22Rv1 (cell line): ENCODE measurements at regions not wholly inside any gene's neighbourhood (a gene's known extent, or its start where the extent isn't known, plus 50 kb on each side); places are given as distances from the start of the nearest gene placed in this dataset.
"Not testable (repeated sequence)": the region's sequence is repeated elsewhere in the genome, so short reads cannot be mapped to it uniquely, and the experiment has no call there.

ENCODE experiments used
- CTCF ChIP-seq: fragments of 450-650 bp; IDR thresholded peaks from 2 replicates; pipeline ENCODE4 v1.5.1; 2017; ENCODE audit warnings: mild to moderate bottlenecking
- ZFX ChIP-seq: fragments of 450-650 bp; IDR thresholded peaks from 2 replicates; pipeline ENCODE4 v1.6.1; 2017; ENCODE audit warnings: antibody characterized with exemption, borderline replicate concordance

GRCh38 chr1:82358706-82359105, 558.0 kb downstream of the ADGRL2 start:
- TF ChIP-seq CTCF, ZFX: not testable (repeated sequence)
